ENCODE measurements at regions not wholly inside any gene's neighbourhood (a gene's known extent, or its start where the extent isn't known, plus 50 kb on each side); places are given as distances from the start of the nearest gene placed in this dataset.

GRCh38 chr2:63712748-63713147 is 124.0 kb downstream of the MDH1 start:
- no peak for TF ChIP-seq CTCF (IDR thresholded peaks at IDR 0.05)
- TF ChIP-seq POLR2A (IDR thresholded peaks at IDR 0.05) = no peak

Data from Peyer's patch (tissue), 4 donors.